ENCODE measurements at regions not wholly inside any gene's neighbourhood (a gene's known extent, or its start where the extent isn't known, plus 50 kb on each side); places are given as distances from the start of the nearest gene placed in this dataset.

DNA sequence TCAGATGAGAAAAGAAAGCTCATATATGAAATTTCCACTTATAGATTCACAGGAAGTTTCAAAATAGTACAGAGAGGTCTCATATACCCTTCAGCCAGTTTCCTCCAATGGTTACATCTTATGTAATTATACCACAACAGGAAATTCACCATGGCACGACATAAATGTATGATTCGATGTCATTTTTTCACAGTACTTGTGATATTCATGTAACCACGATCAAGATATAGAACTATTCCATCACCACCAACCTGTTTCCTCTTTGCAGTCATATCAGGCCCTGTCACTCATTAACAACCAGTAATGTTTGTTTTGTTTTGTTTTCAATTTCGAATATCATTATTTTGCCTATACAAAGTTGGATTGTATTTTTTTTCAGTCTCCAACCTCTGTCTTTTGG, 314.3 kb upstream of the POU3F3 start:
- Histone ChIP-seq H3K4ac (replicated peaks; ENCODE audit: insufficient read length, low read depth, low read length) (no peak overlapping the region), H4K8ac (ENCODE audit: extremely low read depth, insufficient read depth, low read length) (no peak overlapping the region), H2BK20ac (ENCODE audit: low read length) (no peak overlapping the region), H3K79me1 (ENCODE audit: low read depth, low read length) (no peaks in the 10 kb centered on the region; the same call in 1 of the 2 replicates), H3K18ac (ENCODE audit: extremely low read depth, low read length) (no peak overlapping the region), H3K4me3 (ENCODE audit: extremely low read depth in 1 of 4, insufficient read depth in 2 of 4, low read depth in 3 of 4, low read length in 4 of 4) (no peak overlapping the region), H3K4me1 (replicated peaks in 1 of 4; ENCODE audit: control insufficient read depth in 3 of 4, insufficient read depth in 4 of 4, low read length in 3 of 4) (no peaks in the 10 kb centered on the region), H3K56ac (replicated peaks; ENCODE audit: insufficient read length, low read depth, low read length) (no peak overlapping the region), H4K91ac (replicated peaks; ENCODE audit: insufficient read length, low read length) (no peak overlapping the region), H3K23ac (ENCODE audit: insufficient read length) (no peak overlapping the region), H2BK15ac (ENCODE audit: low read length) (no peak overlapping the region), H2BK5ac (ENCODE audit: low read depth, low read length) (no peak overlapping the region), H2BK12ac (ENCODE audit: low read depth, low read length) (no peak overlapping the region), H2BK120ac (replicated peaks; ENCODE audit: low read depth, low read length) (no peak overlapping the region), H3K23me2 (ENCODE audit: low read depth, low read length) (no peaks in the 10 kb centered on the region), H3K9ac (replicated peaks in 1 of 4; ENCODE audit: extremely low read depth in 1 of 4, low read depth in 3 of 4, low read length in 3 of 4) (no peak overlapping the region), H3K9me3 (ENCODE audit: insufficient read depth in 2 of 2, low read depth in 1 of 2, low read length in 1 of 2) (no peaks in the 10 kb centered on the region), H3K14ac (ENCODE audit: insufficient read length) (no peak overlapping the region), H4K20me1 (replicated peaks in 1 of 2; ENCODE audit: control insufficient read depth in 1 of 2, insufficient read depth in 2 of 2, low read length in 2 of 2) (no peaks in the 10 kb centered on the region), H3K79me2 (ENCODE audit: control insufficient read depth in 1 of 2, insufficient read depth in 2 of 2, low read length in 2 of 2) (no peaks in the 10 kb centered on the region), H3K4me2 (ENCODE audit: insufficient read depth in 1 of 2, low read depth in 2 of 2, low read length in 2 of 2) (no peak overlapping the region), H2AK5ac (ENCODE audit: low read depth, low read length) (no peak overlapping the region), H3K27ac (ENCODE audit: low read depth, low read length) (no peak overlapping the region), H3K36me3 (ENCODE audit: control insufficient read depth in 2 of 4, insufficient read depth in 4 of 4, low read length in 3 of 4) (no peaks in the 10 kb centered on the region), H4K5ac (ENCODE audit: insufficient read length, low read depth, low read length) (no peak overlapping the region), H3K27me3 (replicated peaks in 1 of 4; ENCODE audit: control insufficient read depth in 3 of 4, extremely low read depth in 1 of 4, insufficient read depth in 3 of 4, low read length in 3 of 4) (no peaks in the 10 kb centered on the region), H2AFZ (ENCODE audit: low read length) (no peak overlapping the region)
- 90% methylated on average over 4 of the region's 4 CpGs; no CpG with 5 or more reads in 1 of the 2 experiments for WGBS, 2 experiments (ENCODE audit: extremely low coverage in 1 of 2, insufficient coverage in 1 of 2, insufficient read length in 1 of 2, insufficient replicate concordance in 2 of 2, low coverage in 1 of 2, low lambda C conversion rate in 2 of 2, missing lambda C conversion rate in 1 of 2)
- no peak for DNase-seq (ENCODE audit: low read depth in 1 of 2, low spot score in 2 of 2)
- TF ChIP-seq, protein P1, sequence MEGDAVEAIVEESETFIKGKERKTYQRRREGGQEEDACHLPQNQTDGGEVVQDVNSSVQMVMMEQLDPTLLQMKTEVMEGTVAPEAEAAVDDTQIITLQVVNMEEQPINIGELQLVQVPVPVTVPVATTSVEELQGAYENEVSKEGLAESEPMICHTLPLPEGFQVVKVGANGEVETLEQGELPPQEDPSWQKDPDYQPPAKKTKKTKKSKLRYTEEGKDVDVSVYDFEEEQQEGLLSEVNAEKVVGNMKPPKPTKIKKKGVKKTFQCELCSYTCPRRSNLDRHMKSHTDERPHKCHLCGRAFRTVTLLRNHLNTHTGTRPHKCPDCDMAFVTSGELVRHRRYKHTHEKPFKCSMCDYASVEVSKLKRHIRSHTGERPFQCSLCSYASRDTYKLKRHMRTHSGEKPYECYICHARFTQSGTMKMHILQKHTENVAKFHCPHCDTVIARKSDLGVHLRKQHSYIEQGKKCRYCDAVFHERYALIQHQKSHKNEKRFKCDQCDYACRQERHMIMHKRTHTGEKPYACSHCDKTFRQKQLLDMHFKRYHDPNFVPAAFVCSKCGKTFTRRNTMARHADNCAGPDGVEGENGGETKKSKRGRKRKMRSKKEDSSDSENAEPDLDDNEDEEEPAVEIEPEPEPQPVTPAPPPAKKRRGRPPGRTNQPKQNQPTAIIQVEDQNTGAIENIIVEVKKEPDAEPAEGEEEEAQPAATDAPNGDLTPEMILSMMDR (IDR thresholded peaks at IDR 0.05; ENCODE audit: control extremely low read depth in 1 of 3, insufficient read depth in 1 of 3, low read depth in 1 of 3, low read length in 3 of 3) = no peak
- TF ChIP-seq NANOG (IDR thresholded peaks at IDR 0.05; ENCODE audit: insufficient read depth, low read depth, low read length, poor library complexity, severe bottlenecking) (no peak), POLR2A (IDR thresholded peaks at IDR 0.05; ENCODE audit: control extremely low read depth in 1 of 2, low read depth in 2 of 2, low read length in 2 of 2) (no peak), POLR2AphosphoS5 (IDR thresholded peaks at IDR 0.05; ENCODE audit: low read depth, low read length) (no peak)
- FAIRE-seq = no peak
- POLR2A ChIA-PET (ENCODE audit: partially characterized antibody) = no interaction called here
- CTCF ChIA-PET (ENCODE audit: partially characterized antibody) = no interaction called here

All from H1 (cell line).